Activated B cell treated with CpG ODN at 0.5 μM for 24 hours (primary cell): ENCODE measurements at regions not wholly inside any gene's neighbourhood (a gene's known extent, or its start where the extent isn't known, plus 50 kb on each side); places are given as distances from the start of the nearest gene placed in this dataset.

Experiments
- ATAC-seq: fragments of 200-7000 bp; cut with Tn5 transposase; one replicate; pipeline ENCODE4 v1.10.0; 2021; ENCODE audit warnings: low read depth, mild to moderate bottlenecking, moderate library complexity
- CTCF ChIA-PET: fragments of 350-600 bp; sonication (Branson Sonifier 250); formaldehyde crosslinking; loops from one replicate; lab custom pipeline; 2021; ENCODE audit warnings: antibody characterized with exemption; lab: Charles Lee
- POLR2A ChIA-PET: fragments of 350-600 bp; sonication (Branson Sonifier 250); formaldehyde crosslinking; loops from one replicate; lab custom pipeline; 2021; ENCODE audit warnings: antibody characterized with exemption; lab: Charles Lee
- DNase-seq: peaks from one replicate; pipeline ENCODE4 v3.0.0; 2022
- H3K27ac Mint-ChIP-seq: one replicate; pipeline ENCODE4 v1.8.0; 2020; ENCODE audit warnings: mixed read lengths
- H3K27me3 Mint-ChIP-seq: one replicate; pipeline ENCODE4 v1.8.0; 2021; ENCODE audit warnings: mixed read lengths
- H3K36me3 Mint-ChIP-seq: one replicate; pipeline ENCODE4 v1.8.0; 2021; ENCODE audit warnings: low read depth, mixed read lengths
- H3K4me1 Mint-ChIP-seq: one replicate; pipeline ENCODE4 v1.8.0; 2021; ENCODE audit warnings: mixed read lengths
- H3K4me3 Mint-ChIP-seq: one replicate; pipeline ENCODE4 v1.8.0; 2020; ENCODE audit warnings: mild to moderate bottlenecking, mixed read lengths
- H3K9me3 Mint-ChIP-seq: one replicate; pipeline ENCODE4 v1.8.0; 2020; ENCODE audit warnings: mixed read lengths
- intact Hi-C: fragments of 100-400 bp; cut with micrococcal nuclease; formaldehyde crosslinking; loops from one replicate; pipeline ENCODE4 v1.15.1; 2024
- TF ChIP-seq, protein P1 (sequence below): fragments of 200-600 bp; IDR thresholded peaks from one replicate; pipeline ENCODE4 v1.8.0; 2022; ENCODE audit warnings: antibody characterized with exemption, mild to moderate bottlenecking

DNA sequence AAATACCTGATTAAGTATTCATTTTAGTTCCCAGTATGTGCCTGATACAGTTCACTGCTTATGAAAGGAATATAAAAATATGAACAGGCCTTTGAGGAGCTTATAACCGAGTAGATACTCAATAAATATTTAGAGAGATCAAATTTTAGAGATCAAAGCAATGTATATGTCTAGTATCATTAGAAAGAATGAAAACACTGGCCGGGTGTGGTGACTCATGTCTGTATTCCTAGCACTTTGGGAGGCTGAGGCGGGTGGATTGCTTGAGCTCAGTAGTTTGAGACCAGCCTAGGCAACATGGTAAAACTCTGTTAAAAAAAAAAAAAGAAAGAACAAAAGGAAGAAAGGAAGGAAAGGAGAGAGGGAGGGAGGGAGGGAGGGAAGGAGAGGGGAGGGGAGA, 113.2 kb upstream of the EEA1 start:
- intact Hi-C loops, result no loop called here
- H3K27me3 Mint-ChIP-seq, result no peaks in the 10 kb centered on the region
- no peaks in the 10 kb centered on the region for H3K4me1 Mint-ChIP-seq
- ATAC-seq (no peak), DNase-seq (no peak)
- H3K36me3 Mint-ChIP-seq, result no peaks in the 10 kb centered on the region
- no peaks in the 10 kb centered on the region for H3K9me3 Mint-ChIP-seq
- CTCF ChIA-PET, result no interaction called here
- TF ChIP-seq, protein P1, sequence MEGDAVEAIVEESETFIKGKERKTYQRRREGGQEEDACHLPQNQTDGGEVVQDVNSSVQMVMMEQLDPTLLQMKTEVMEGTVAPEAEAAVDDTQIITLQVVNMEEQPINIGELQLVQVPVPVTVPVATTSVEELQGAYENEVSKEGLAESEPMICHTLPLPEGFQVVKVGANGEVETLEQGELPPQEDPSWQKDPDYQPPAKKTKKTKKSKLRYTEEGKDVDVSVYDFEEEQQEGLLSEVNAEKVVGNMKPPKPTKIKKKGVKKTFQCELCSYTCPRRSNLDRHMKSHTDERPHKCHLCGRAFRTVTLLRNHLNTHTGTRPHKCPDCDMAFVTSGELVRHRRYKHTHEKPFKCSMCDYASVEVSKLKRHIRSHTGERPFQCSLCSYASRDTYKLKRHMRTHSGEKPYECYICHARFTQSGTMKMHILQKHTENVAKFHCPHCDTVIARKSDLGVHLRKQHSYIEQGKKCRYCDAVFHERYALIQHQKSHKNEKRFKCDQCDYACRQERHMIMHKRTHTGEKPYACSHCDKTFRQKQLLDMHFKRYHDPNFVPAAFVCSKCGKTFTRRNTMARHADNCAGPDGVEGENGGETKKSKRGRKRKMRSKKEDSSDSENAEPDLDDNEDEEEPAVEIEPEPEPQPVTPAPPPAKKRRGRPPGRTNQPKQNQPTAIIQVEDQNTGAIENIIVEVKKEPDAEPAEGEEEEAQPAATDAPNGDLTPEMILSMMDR, result no peak
- H3K27ac Mint-ChIP-seq, result no peak overlapping the region
- no peak overlapping the region for H3K4me3 Mint-ChIP-seq
- POLR2A ChIA-PET, result no interaction called here

DNA sequence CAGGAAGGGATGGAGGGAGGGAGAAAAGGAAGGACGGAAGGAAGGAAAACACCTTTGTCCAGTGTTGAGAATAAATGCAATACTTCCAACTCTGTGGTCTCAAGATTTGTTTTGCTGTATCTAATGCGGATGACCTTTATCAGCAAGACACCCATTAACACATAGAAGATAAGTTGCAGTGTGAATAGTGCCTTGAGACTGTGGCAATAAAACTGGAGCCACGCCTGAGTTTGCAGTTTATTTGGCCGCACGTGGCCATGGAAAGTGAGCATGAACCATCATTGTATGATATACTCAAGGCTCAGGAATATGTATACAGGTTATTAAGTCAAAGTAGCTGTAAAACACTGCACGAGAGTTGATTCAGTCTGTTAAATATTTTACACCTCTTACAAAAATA, 113.6 kb upstream of the EEA1 start:
- no peaks in the 10 kb centered on the region for H3K27me3 Mint-ChIP-seq
- H3K9me3 Mint-ChIP-seq, result no peaks in the 10 kb centered on the region
- POLR2A ChIA-PET, result no interaction called here
- DNase-seq (no peak), ATAC-seq (no peak)
- CTCF ChIA-PET, result no interaction called here
- no peaks in the 10 kb centered on the region for H3K4me1 Mint-ChIP-seq
- intact Hi-C loops, result no loop called here
- no peaks in the 10 kb centered on the region for H3K36me3 Mint-ChIP-seq
- H3K27ac Mint-ChIP-seq, result no peak overlapping the region
- TF ChIP-seq, protein P1, result no peak
- no peak overlapping the region for H3K4me3 Mint-ChIP-seq

DNA sequence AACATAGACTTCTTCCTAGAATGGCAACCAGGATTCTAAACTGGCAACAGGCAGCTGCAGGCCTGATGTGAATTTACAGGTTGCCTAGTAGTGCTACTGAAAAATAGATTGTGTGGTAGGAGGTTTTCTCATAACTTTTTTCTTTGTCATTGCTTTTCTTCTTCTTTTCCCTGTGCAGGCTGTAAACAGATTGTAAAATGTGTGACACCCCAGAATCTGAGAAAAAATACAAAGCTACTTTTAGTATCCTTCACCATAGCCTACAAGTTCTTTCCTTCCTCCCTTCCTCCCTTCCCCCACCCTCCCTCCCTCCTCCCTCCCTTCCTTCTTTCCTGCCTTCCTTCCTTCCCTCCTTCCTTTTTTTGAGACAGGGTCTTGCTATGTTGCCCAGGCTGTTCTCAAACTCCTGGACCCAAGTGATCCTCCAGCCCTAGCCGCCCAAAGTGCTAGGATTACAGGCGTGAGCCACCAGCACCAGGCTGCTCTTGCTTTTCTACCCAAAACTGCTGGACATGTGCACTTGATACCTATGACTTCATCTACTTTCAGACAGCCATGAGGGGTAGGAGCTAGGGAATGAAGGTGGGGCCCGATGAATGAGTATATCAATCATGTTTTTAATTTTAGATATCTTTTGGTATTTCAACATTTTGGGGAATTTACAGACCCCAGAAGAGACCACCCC, 114.2 kb upstream of the EEA1 start:
- Mint-ChIP-seq H3K27ac (no peak overlapping the region), H3K27me3 (no peaks in the 10 kb centered on the region), H3K4me1 (no peaks in the 10 kb centered on the region), H3K36me3 (no peaks in the 10 kb centered on the region), H3K9me3 (no peaks in the 10 kb centered on the region), H3K4me3 (no peak overlapping the region)
- DNase-seq (no peak), ATAC-seq (no peak)
- POLR2A ChIA-PET, result no interaction called here
- intact Hi-C loops, result no loop called here
- TF ChIP-seq, protein P1, result no peak
- CTCF ChIA-PET, result no interaction called here

DNA sequence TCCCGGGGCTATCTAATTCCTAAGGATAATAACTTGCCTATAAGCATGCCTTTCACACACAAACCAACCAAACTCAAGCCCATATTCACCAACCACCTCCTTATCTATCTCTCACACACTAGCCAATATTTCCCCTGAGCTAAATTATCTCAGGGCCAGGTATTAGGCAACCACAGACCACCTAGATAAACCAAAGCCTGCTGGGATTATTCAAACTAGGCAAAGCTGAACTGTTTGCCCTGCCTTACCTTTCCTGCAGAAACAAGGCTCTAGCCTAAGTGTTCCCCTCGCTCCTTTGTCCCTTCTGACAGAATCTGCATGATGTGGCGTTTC, 114.7 kb upstream of the EEA1 start:
- H3K9me3 Mint-ChIP-seq, result no peaks in the 10 kb centered on the region
- no peak overlapping the region for H3K4me3 Mint-ChIP-seq
- ATAC-seq, result no peak
- no peaks in the 10 kb centered on the region for H3K36me3 Mint-ChIP-seq
- H3K27ac Mint-ChIP-seq, result no peak overlapping the region
- POLR2A ChIA-PET, result no interaction called here
- no peaks in the 10 kb centered on the region for H3K4me1 Mint-ChIP-seq
- TF ChIP-seq, protein P1, result no peak
- CTCF ChIA-PET, result no interaction called here
- H3K27me3 Mint-ChIP-seq, result no peaks in the 10 kb centered on the region
- no peak for DNase-seq
- intact Hi-C loops, result no loop called here

DNA sequence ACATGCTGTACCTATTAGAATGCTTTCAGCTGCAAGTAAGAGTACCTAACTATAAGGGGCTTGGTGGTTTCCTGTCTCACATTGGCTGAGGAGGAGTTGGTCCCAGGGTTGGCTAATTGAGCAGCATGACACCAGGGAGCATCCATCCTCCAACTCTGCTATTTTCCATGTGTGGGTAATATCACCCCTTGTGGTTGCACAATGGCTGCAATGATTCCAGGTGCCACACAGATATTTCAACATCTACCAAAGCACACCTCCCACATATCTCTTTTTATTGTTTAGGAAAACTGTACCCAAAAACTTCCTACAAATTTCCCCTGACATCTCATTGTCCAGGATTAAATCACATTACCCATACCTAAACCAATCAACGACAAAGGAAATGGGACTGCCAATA, 118.0 kb upstream of the EEA1 start:
- ATAC-seq (no peak), DNase-seq (no peak)
- H3K27ac Mint-ChIP-seq, result no peak overlapping the region
- H3K9me3 Mint-ChIP-seq, result no peaks in the 10 kb centered on the region
- CTCF ChIA-PET, result no interaction called here
- POLR2A ChIA-PET, result no interaction called here
- no peaks in the 10 kb centered on the region for H3K27me3 Mint-ChIP-seq
- intact Hi-C loops, result no loop called here
- H3K36me3 Mint-ChIP-seq, result no peaks in the 10 kb centered on the region
- H3K4me3 Mint-ChIP-seq, result no peak overlapping the region
- TF ChIP-seq, protein P1, result no peak
- no peaks in the 10 kb centered on the region for H3K4me1 Mint-ChIP-seq
